ENCODE measurements at regions not wholly inside any gene's neighbourhood (a gene's known extent, or its start where the extent isn't known, plus 50 kb on each side); places are given as distances from the start of the nearest gene placed in this dataset.

DNA sequence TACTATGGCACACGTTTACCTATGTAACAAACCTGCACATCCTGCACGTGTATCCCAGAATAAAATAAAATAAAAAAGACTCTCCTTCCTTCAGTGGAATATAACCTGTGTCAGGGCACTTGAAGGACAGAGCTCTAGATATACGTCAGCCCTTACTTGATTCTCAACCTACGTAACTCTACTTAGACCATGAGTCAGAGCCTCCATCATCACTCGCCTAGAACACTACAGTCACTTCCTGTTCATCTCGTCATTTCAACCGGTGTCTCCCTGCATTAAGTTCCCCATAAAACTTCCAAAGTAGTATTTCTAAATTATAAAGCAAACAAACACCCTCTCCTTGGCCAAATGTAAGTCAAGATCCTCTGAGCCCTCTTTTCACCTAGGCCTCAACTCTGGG, 243.5 kb upstream of the CCNG1 start:
- Histone ChIP-seq H3K4me3 (ENCODE audit: control insufficient read depth in 2 of 3, extremely low read depth in 1 of 3, insufficient read depth in 2 of 3, low read depth in 1 of 3, low read length in 3 of 3) (no peak overlapping the region), H3K9me1 (ENCODE audit: control insufficient read depth, extremely low read depth, insufficient read depth, low read length) (no peaks in the 10 kb centered on the region), H3K79me2 (ENCODE audit: control insufficient read depth, insufficient read depth, low read length) (no peaks in the 10 kb centered on the region), H3K27ac (ENCODE audit: control insufficient read depth, insufficient read depth, low read length) (no peak overlapping the region), H3K9me3 (ENCODE audit: control insufficient read depth, low read depth, low read length) (no peaks in the 10 kb centered on the region), H3K9ac (ENCODE audit: control insufficient read depth, extremely low read depth, insufficient read depth, low read length) (no peak overlapping the region), H3K27me3 (ENCODE audit: control insufficient read depth, extremely low read depth, insufficient read depth, low read length) (no peaks in the 10 kb centered on the region), H2AFZ (ENCODE audit: control insufficient read depth, low read length) (no peak overlapping the region), H4K20me1 (ENCODE audit: control insufficient read depth, extremely low read depth, insufficient read depth, low read length) (no peaks in the 10 kb centered on the region), H3K36me3 (ENCODE audit: control insufficient read depth in 2 of 2, extremely low read depth in 1 of 2, insufficient read depth in 2 of 2, low read length in 2 of 2) (no peaks in the 10 kb centered on the region), H3K4me2 (ENCODE audit: control insufficient read depth, extremely low read depth, insufficient read depth, low read depth, low read length) (no peak overlapping the region), H3K4me1 (ENCODE audit: control insufficient read depth, extremely low read depth, insufficient read depth, low read length) (no peaks in the 10 kb centered on the region)
- dilution Hi-C loops (cut with MboI; ENCODE audit: extremely low pct_ligation_motif_present, low sequenced_read_pairs): no loop called here
- FAIRE-seq (no peak), DNase-seq (ENCODE audit: low read depth, low spot score) (no peak)
- no peak for TF ChIP-seq EZH2 (IDR thresholded peaks at IDR 0.05; ENCODE audit: low read length)

DNA sequence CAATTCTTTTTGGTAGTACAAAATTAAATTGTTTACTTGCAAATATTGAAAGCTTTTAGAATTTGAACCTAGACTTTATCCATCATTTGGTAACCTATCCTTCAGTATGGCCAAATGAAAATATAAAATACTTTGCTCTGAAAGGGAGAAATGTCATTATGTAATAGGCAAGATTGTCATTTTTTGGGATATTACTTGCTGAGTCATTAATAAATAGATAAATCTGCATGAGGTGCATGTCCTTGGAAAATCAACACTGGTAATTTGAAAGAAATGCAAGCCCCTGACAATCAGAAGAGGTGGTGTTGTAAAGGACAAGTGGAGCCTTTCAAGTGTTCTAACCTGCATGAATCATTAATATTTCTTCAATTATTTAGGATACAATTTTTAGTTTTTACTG, 231.8 kb upstream of the CCNG1 start:
- Histone ChIP-seq H3K9ac (ENCODE audit: control insufficient read depth, extremely low read depth, insufficient read depth, low read length) (no peak overlapping the region), H3K27ac (ENCODE audit: control insufficient read depth, insufficient read depth, low read length) (no peak overlapping the region), H3K27me3 (ENCODE audit: control insufficient read depth, extremely low read depth, insufficient read depth, low read length) (no peaks in the 10 kb centered on the region), H3K36me3 (ENCODE audit: control insufficient read depth in 2 of 2, extremely low read depth in 1 of 2, insufficient read depth in 2 of 2, low read length in 2 of 2) (no peaks in the 10 kb centered on the region), H4K20me1 (ENCODE audit: control insufficient read depth, extremely low read depth, insufficient read depth, low read length) (no peaks in the 10 kb centered on the region), H3K79me2 (ENCODE audit: control insufficient read depth, insufficient read depth, low read length) (no peaks in the 10 kb centered on the region), H3K4me3 (ENCODE audit: control insufficient read depth in 2 of 3, extremely low read depth in 1 of 3, insufficient read depth in 2 of 3, low read depth in 1 of 3, low read length in 3 of 3) (no peak overlapping the region), H3K4me1 (ENCODE audit: control insufficient read depth, extremely low read depth, insufficient read depth, low read length) (no peaks in the 10 kb centered on the region), H3K4me2 (ENCODE audit: control insufficient read depth, extremely low read depth, insufficient read depth, low read depth, low read length) (no peak overlapping the region), H3K9me1 (ENCODE audit: control insufficient read depth, extremely low read depth, insufficient read depth, low read length) (no peaks in the 10 kb centered on the region), H2AFZ (ENCODE audit: control insufficient read depth, low read length) (no peak overlapping the region), H3K9me3 (ENCODE audit: control insufficient read depth, low read depth, low read length) (no peaks in the 10 kb centered on the region)
- dilution Hi-C loops (cut with MboI; ENCODE audit: extremely low pct_ligation_motif_present, low sequenced_read_pairs): no loop called here
- DNase-seq (ENCODE audit: low read depth, low spot score): no peak
- TF ChIP-seq EZH2 (IDR thresholded peaks at IDR 0.05; ENCODE audit: low read length): no peak
- TF ChIP-seq, protein P1, sequence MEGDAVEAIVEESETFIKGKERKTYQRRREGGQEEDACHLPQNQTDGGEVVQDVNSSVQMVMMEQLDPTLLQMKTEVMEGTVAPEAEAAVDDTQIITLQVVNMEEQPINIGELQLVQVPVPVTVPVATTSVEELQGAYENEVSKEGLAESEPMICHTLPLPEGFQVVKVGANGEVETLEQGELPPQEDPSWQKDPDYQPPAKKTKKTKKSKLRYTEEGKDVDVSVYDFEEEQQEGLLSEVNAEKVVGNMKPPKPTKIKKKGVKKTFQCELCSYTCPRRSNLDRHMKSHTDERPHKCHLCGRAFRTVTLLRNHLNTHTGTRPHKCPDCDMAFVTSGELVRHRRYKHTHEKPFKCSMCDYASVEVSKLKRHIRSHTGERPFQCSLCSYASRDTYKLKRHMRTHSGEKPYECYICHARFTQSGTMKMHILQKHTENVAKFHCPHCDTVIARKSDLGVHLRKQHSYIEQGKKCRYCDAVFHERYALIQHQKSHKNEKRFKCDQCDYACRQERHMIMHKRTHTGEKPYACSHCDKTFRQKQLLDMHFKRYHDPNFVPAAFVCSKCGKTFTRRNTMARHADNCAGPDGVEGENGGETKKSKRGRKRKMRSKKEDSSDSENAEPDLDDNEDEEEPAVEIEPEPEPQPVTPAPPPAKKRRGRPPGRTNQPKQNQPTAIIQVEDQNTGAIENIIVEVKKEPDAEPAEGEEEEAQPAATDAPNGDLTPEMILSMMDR (optimal IDR thresholded peaks at IDR 0.05 in 1 of 3, IDR thresholded peaks at IDR 0.05 in 1 of 3, conservative IDR thresholded peaks at IDR 0.05 in 1 of 3; ENCODE audit: extremely low read depth in 1 of 3, insufficient read depth in 2 of 3, low read length in 3 of 3): no peak
- FAIRE-seq: no peak

DNA sequence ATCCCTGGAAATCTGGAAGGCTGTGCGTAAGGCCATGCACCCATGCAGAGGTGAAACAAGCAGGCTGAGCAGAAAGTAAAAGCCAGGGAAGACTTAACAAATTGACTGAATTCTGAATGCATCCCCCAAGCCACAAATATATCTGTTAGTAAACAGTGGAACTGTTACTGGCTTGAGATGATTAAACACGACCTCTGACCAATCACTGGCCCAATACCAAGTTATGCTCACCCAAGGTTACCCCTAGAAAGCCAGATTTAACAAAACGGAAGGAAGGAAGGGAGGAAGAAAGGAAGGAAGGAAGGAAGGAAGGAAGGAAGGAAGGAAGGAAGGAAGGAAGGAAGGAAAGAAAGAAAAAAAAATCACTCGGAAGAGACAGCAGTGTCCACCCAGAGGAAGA, 215.8 kb upstream of the CCNG1 start:
- Histone ChIP-seq H3K4me3 (ENCODE audit: control insufficient read depth in 2 of 3, extremely low read depth in 1 of 3, insufficient read depth in 2 of 3, low read depth in 1 of 3, low read length in 3 of 3) (no peak overlapping the region), H4K20me1 (ENCODE audit: control insufficient read depth, extremely low read depth, insufficient read depth, low read length) (no peaks in the 10 kb centered on the region), H3K4me2 (ENCODE audit: control insufficient read depth, extremely low read depth, insufficient read depth, low read depth, low read length) (no peak overlapping the region), H3K9ac (ENCODE audit: control insufficient read depth, extremely low read depth, insufficient read depth, low read length) (no peak overlapping the region), H2AFZ (ENCODE audit: control insufficient read depth, low read length) (no peak overlapping the region), H3K9me3 (ENCODE audit: control insufficient read depth, low read depth, low read length) (no peaks in the 10 kb centered on the region), H3K27me3 (ENCODE audit: control insufficient read depth, extremely low read depth, insufficient read depth, low read length) (no peaks in the 10 kb centered on the region), H3K4me1 (ENCODE audit: control insufficient read depth, extremely low read depth, insufficient read depth, low read length) (no peaks in the 10 kb centered on the region), H3K9me1 (ENCODE audit: control insufficient read depth, extremely low read depth, insufficient read depth, low read length) (no peaks in the 10 kb centered on the region), H3K36me3 (ENCODE audit: control insufficient read depth in 2 of 2, extremely low read depth in 1 of 2, insufficient read depth in 2 of 2, low read length in 2 of 2) (no peaks in the 10 kb centered on the region), H3K79me2 (ENCODE audit: control insufficient read depth, insufficient read depth, low read length) (no peaks in the 10 kb centered on the region), H3K27ac (ENCODE audit: control insufficient read depth, insufficient read depth, low read length) (no peak overlapping the region)
- dilution Hi-C loops (cut with MboI; ENCODE audit: extremely low pct_ligation_motif_present, low sequenced_read_pairs): no loop called here
- no peak for DNase-seq (ENCODE audit: low read depth, low spot score)
- no peak for TF ChIP-seq EZH2 (IDR thresholded peaks at IDR 0.05; ENCODE audit: low read length)
- TF ChIP-seq, protein P1 (optimal IDR thresholded peaks at IDR 0.05 in 1 of 3, IDR thresholded peaks at IDR 0.05 in 1 of 3, conservative IDR thresholded peaks at IDR 0.05 in 1 of 3; ENCODE audit: extremely low read depth in 1 of 3, insufficient read depth in 2 of 3, low read length in 3 of 3): no peak
- FAIRE-seq: no peak

All from keratinocyte (primary cell).